ENCODE measurements at regions not wholly inside any gene's neighbourhood (a gene's known extent, or its start where the extent isn't known, plus 50 kb on each side); places are given as distances from the start of the nearest gene placed in this dataset.
A peak's percentile ranks its signal among the peaks of the same experiment; 100 is the strongest.
"Not testable (repeated sequence)": the region's sequence is repeated elsewhere in the genome, so short reads cannot be mapped to it uniquely, and the experiment has no call there.

- no peak for DNase-seq
Observed at GRCh38 chr1:199593475-199593874, 434.0 kb upstream of the NR5A2 start.

GRCh38 chr1:199596448-199596847, 431.1 kb upstream of the NR5A2 start:
- not testable (repeated sequence) for DNase-seq

- no peak for DNase-seq
Observed at GRCh38 chr1:199597152-199597551, 430.4 kb upstream of the NR5A2 start.

GRCh38 chr1:199608414-199608813, 419.1 kb upstream of the NR5A2 start:
- DNase-seq, result no peak

- DNase-seq, result no peak
Observed at GRCh38 chr1:199612976-199613774, 414.3 kb upstream of the NR5A2 start.

- DNase-seq, result no peak
Observed at GRCh38 chr1:199616947-199617346, 410.6 kb upstream of the NR5A2 start.

GRCh38 chr1:199619223-199619622, 408.3 kb upstream of the NR5A2 start:
- DNase-seq, result no peak

- not testable (repeated sequence) for DNase-seq
Observed at GRCh38 chr1:199626228-199626627, 401.3 kb upstream of the NR5A2 start.

- no peak for DNase-seq
Observed at GRCh38 chr1:199629624-199630023, 397.9 kb upstream of the NR5A2 start.

- no peak for DNase-seq
Observed at GRCh38 chr1:199639453-199639852, 388.1 kb upstream of the NR5A2 start.

GRCh38 chr1:199641531-199641930, 386.0 kb upstream of the NR5A2 start:
- DNase-seq, result no peak

GRCh38 chr1:199644912-199645311, 382.6 kb upstream of the NR5A2 start:
- DNase-seq, result no peak

GRCh38 chr1:199646761-199647160, 380.7 kb upstream of the NR5A2 start:
- no peak for DNase-seq

GRCh38 chr1:199657449-199657848, 370.1 kb upstream of the NR5A2 start:
- no peak for DNase-seq

GRCh38 chr1:199660071-199660470, 367.4 kb upstream of the NR5A2 start:
- DNase-seq, result no peak

- DNase-seq, result no peak
Observed at GRCh38 chr1:199665371-199665770, 362.1 kb upstream of the NR5A2 start.

- DNase-seq, result no peak
Observed at GRCh38 chr1:199667089-199667488, 360.4 kb upstream of the NR5A2 start.

GRCh38 chr1:199669916-199670315, 357.6 kb upstream of the NR5A2 start:
- no peak for DNase-seq

GRCh38 chr1:199671684-199672083, 355.8 kb upstream of the NR5A2 start:
- DNase-seq, result no peak

- DNase-seq, result no peak
Observed at GRCh38 chr1:199675937-199676336, 351.6 kb upstream of the NR5A2 start.

GRCh38 chr1:199678771-199679170, 348.7 kb upstream of the NR5A2 start:
- DNase-seq, result no peak

- no peak for DNase-seq
Observed at GRCh38 chr1:199682081-199682480, 345.4 kb upstream of the NR5A2 start.

- DNase-seq, result peak in 7 of 51 donors; percentile 0 to 53 (median 2)
Observed at GRCh38 chr1:199684686-199685273, 342.7 kb upstream of the NR5A2 start.
